Mesenchymal stem cell (in vitro differentiated cells and primary cell): ENCODE measurements at regions not wholly inside any gene's neighbourhood (a gene's known extent, or its start where the extent isn't known, plus 50 kb on each side); places are given as distances from the start of the nearest gene placed in this dataset.
"Not testable (repeated sequence)": the region's sequence is repeated elsewhere in the genome, so short reads cannot be mapped to it uniquely, and the experiment has no call there.

Experiments used
- DNase-seq: peaks from one replicate; pipeline ENCODE4 v3.0.0-alpha.2; 2013
- H2AFZ ChIP-seq: one replicate; pipeline ENCODE4 v1.6.1; 2013; ENCODE audit warnings: low read depth, mild to moderate bottlenecking, control low read depth, inconsistent platforms, low read length, moderate library complexity
- H2AK5ac ChIP-seq: 2 replicates; pipeline ENCODE4 v1.6.1; 2013; ENCODE audit warnings: low read length, moderate library complexity, mild to moderate bottlenecking, inconsistent platforms; ENCODE audit not compliant: severe bottlenecking
- H2BK120ac ChIP-seq: one replicate; pipeline ENCODE4 v1.6.1; 2013; ENCODE audit warnings: low read depth, mild to moderate bottlenecking, inconsistent platforms, low read length, moderate library complexity
- H2BK12ac ChIP-seq, 2 experiments: one replicate each; pipeline ENCODE4 v1.6.1; 2013; ENCODE audit warnings: inconsistent platforms in 2 of 2, low read length in 2 of 2, mild to moderate bottlenecking in 2 of 2, moderate library complexity in 2 of 2, control low read depth in 1 of 2
- H2BK15ac ChIP-seq: one replicate; pipeline ENCODE4 v1.6.1; 2013; ENCODE audit warnings: mild to moderate bottlenecking, low read depth, inconsistent platforms; ENCODE audit not compliant: poor library complexity, severe bottlenecking
- H2BK5ac ChIP-seq: 2 replicates; pipeline ENCODE4 v1.6.1; 2013; ENCODE audit warnings: low read depth, mild to moderate bottlenecking, low read length, control low read depth, inconsistent platforms; ENCODE audit not compliant: poor library complexity, severe bottlenecking
- H3K14ac ChIP-seq, 2 experiments: one replicate each; pipeline ENCODE4 v1.6.1; 2013; ENCODE audit warnings: inconsistent platforms in 2 of 2, low read length in 2 of 2, control low read depth in 1 of 2, mild to moderate bottlenecking in 1 of 2, moderate library complexity in 1 of 2
- H3K18ac ChIP-seq, 2 experiments: one replicate each; pipeline ENCODE4 v1.6.1; 2013; ENCODE audit warnings: inconsistent platforms in 2 of 2, low read length in 2 of 2, control low read depth in 1 of 2, low read depth in 1 of 2, mild to moderate bottlenecking in 1 of 2
- H3K23ac ChIP-seq, 2 experiments: one replicate each; pipeline ENCODE4 v1.6.1; 2013; ENCODE audit warnings: inconsistent platforms in 2 of 2, low read length in 2 of 2, mild to moderate bottlenecking in 2 of 2, moderate library complexity in 2 of 2, control low read depth in 1 of 2
- H3K27ac ChIP-seq: 2 replicates; pipeline ENCODE4 v1.5.1; 2013; ENCODE audit warnings: mild to moderate bottlenecking, moderate library complexity, low read length, control low read depth, inconsistent platforms; ENCODE audit not compliant: poor library complexity, severe bottlenecking
- H3K27me3 ChIP-seq, 2 experiments: 2 replicates each; pipeline versions ENCODE4 v1.6.1 to v1.7.0; 2013; ENCODE audit warnings: low read length in 2 of 2, mild to moderate bottlenecking in 2 of 2, moderate library complexity in 2 of 2, control low read depth in 1 of 2, inconsistent platforms in 1 of 2; ENCODE audit not compliant: control insufficient read depth in 1 of 2, insufficient read depth in 1 of 2
- H3K36me3 ChIP-seq, 2 experiments: 2 replicates each; pipeline versions ENCODE4 v1.6.1 to v1.7.0; 2013; ENCODE audit warnings: low read length in 2 of 2, control low read depth in 1 of 2, inconsistent platforms in 1 of 2, low read depth in 1 of 2, mild to moderate bottlenecking in 1 of 2; ENCODE audit not compliant: insufficient read depth in 2 of 2, control insufficient read depth in 1 of 2
- H3K4ac ChIP-seq, 2 experiments: one replicate each; pipeline ENCODE4 v1.6.1; 2013; ENCODE audit warnings: inconsistent platforms in 2 of 2, low read length in 2 of 2, mild to moderate bottlenecking in 2 of 2, moderate library complexity in 2 of 2, control low read depth in 1 of 2, low read depth in 1 of 2
- H3K4me1 ChIP-seq: 2 replicates; pipeline ENCODE4 v1.6.1; 2013; ENCODE audit warnings: low read depth, low read length, control low read depth; ENCODE audit not compliant: control insufficient read depth, insufficient read depth
- H3K4me2 ChIP-seq: 2 replicates; pipeline ENCODE4 v1.6.1; 2013; ENCODE audit warnings: low read length, mild to moderate bottlenecking, inconsistent platforms; ENCODE audit not compliant: poor library complexity, severe bottlenecking
- H3K4me3 ChIP-seq, 2 experiments: 2 replicates each; pipeline versions ENCODE4 v1.5.1 to v1.7.0; 2013; ENCODE audit warnings: low read length in 2 of 2, mild to moderate bottlenecking in 2 of 2, control low read depth in 1 of 2, low read depth in 1 of 2; ENCODE audit not compliant: insufficient read depth in 1 of 2
- H3K79me1 ChIP-seq: replicated peaks from 2 replicates; pipeline ENCODE4 v1.6.1; 2013; ENCODE audit warnings: mild to moderate bottlenecking, control low read depth, low read length, inconsistent platforms; ENCODE audit not compliant: poor library complexity, severe bottlenecking
- H3K9ac ChIP-seq: 2 replicates; pipeline ENCODE4 v1.7.0; 2013; ENCODE audit warnings: mild to moderate bottlenecking, low read length, moderate library complexity
- H3K9me3 ChIP-seq: 2 replicates; pipeline ENCODE4 v1.7.0; 2013; ENCODE audit warnings: mild to moderate bottlenecking, low read length; ENCODE audit not compliant: control insufficient read depth
- H4K8ac ChIP-seq: one replicate; pipeline ENCODE4 v1.6.1; 2013; ENCODE audit warnings: inconsistent platforms, mild to moderate bottlenecking, low read length, moderate library complexity
- H4K91ac ChIP-seq: one replicate; pipeline ENCODE4 v1.6.1; 2013; ENCODE audit warnings: mild to moderate bottlenecking, low read length, inconsistent platforms
- WGBS: methylation state at CpG from one replicate; pipeline ENCODE4 v1.1.7; 2013; ENCODE audit warnings: mixed read lengths; 5-methylcytosine and 5-hydroxymethylcytosine counted together

DNA sequence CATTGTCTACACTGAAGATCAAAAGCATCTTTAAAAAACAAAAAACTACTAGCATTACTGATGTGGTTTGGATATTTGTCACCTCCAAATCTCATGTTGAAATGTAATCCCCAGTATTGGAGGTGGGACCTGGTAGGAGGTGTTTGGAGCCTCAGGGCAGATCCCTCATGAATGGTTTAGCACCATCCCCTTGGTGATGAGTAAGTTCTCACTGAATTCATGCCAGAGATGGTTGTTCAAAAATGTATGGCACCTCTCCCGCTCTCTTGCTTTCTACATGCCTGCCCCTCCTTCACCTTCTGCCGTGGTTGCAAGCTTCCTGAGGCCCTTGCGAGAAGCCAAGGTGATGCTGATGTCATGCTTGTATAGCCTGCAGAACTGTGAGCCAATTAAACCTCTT lies 136.6 kb upstream of the FHIT start:
- Histone ChIP-seq H3K9me3 (no peaks in the 10 kb centered on the region), H2BK12ac (no peak overlapping the region), H4K91ac (no peak overlapping the region), H2AFZ (no peak overlapping the region), H3K18ac (no peak overlapping the region), H2BK120ac (no peak overlapping the region), H3K27me3 (no peaks in the 10 kb centered on the region), H3K4me3 (no peak overlapping the region), H3K14ac (no peak overlapping the region), H3K23ac (no peak overlapping the region), H2AK5ac (no peak overlapping the region), H3K4me2 (no peak overlapping the region), H3K27ac (no peak overlapping the region), H4K8ac (no peak overlapping the region), H3K9ac (no peak overlapping the region), H2BK15ac (no peak overlapping the region), H3K79me1 (no peaks in the 10 kb centered on the region), H3K4me1 (no peaks in the 10 kb centered on the region), H3K4ac (no peak overlapping the region), H3K36me3 (no peaks in the 10 kb centered on the region), H2BK5ac (no peak overlapping the region)
- no peak for DNase-seq
- WGBS = 72% methylated on average over 3 of the region's 3 CpGs

DNA sequence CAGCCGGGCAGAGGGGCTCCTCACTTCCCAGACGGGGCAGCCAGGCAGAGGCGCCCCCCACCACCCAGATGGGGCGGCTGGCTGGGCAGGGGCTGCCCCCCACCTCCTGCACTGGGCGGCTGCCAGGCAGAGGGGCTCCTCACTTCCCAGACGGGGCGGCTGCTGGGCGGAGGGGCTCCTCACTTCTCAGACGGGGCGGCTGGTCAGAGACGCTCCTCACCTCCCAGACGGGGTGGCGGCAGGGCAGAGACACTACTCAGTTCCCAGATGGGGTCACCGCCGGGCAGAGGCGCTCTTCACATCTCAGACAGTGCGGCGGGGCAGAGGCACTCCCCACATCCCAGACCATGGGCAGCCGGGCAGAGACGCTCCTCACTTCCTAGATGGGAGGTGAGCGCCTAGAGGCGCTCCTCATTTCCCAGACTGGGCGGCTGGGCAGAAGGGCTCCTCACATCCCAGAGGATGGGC lies 142.3 kb upstream of the FHIT start:
- not testable (repeated sequence) for H3K9me3 ChIP-seq, H4K91ac ChIP-seq, H3K27ac ChIP-seq, H4K8ac ChIP-seq, H2AK5ac ChIP-seq, H3K4ac ChIP-seq, H2AFZ ChIP-seq, DNase-seq, H2BK12ac ChIP-seq, H2BK15ac ChIP-seq, H3K9ac ChIP-seq, H3K18ac ChIP-seq, H2BK120ac ChIP-seq, H2BK5ac ChIP-seq, H3K79me1 ChIP-seq, H3K23ac ChIP-seq, H3K4me2 ChIP-seq, H3K4me3 ChIP-seq, H3K36me3 ChIP-seq, H3K14ac ChIP-seq, H3K4me1 ChIP-seq, H3K27me3 ChIP-seq
- WGBS = 96% methylated on average over 17 of the region's 23 CpGs

DNA sequence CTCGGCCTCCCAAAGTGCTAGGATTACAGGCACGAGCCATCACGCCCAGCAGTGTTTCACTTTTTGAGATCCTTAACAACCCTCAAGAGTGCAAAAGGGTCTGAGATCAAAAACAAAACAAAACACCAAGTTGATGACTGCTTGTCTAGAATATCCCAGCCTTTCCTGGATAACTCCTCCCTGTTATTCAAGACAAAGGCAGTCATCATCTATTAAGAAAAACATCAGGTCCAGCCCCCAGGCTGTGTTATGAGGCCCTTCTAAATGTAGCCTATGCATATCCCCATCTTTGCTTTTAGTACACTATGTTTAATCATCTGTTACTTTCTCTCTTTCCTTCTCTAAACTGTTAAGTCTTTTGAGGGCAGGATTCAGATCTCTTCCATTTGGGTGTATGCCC lies 150.1 kb upstream of the FHIT start:
- no peak overlapping the region for H2BK5ac ChIP-seq
- no peak overlapping the region for H4K8ac ChIP-seq
- H3K9ac ChIP-seq = no peak overlapping the region
- no peak overlapping the region for H3K18ac ChIP-seq
- no peak overlapping the region for H3K4me2 ChIP-seq
- H4K91ac ChIP-seq = no peak overlapping the region
- no peak overlapping the region for H3K23ac ChIP-seq
- no peak overlapping the region for H2BK12ac ChIP-seq
- no peak overlapping the region for H3K4me3 ChIP-seq
- 65% methylated on average over 3 of the region's 3 CpGs for WGBS
- no peak for DNase-seq
- H3K27me3 ChIP-seq = no peaks in the 10 kb centered on the region
- no peak overlapping the region for H3K4ac ChIP-seq
- H3K4me1 ChIP-seq = no peaks in the 10 kb centered on the region
- H3K14ac ChIP-seq = no peak overlapping the region
- no peak overlapping the region for H2AFZ ChIP-seq
- no peak overlapping the region for H3K27ac ChIP-seq
- no peaks in the 10 kb centered on the region for H3K9me3 ChIP-seq
- H3K36me3 ChIP-seq = no peaks in the 10 kb centered on the region
- no peak overlapping the region for H2BK120ac ChIP-seq
- H3K79me1 ChIP-seq = no peaks in the 10 kb centered on the region
- H2BK15ac ChIP-seq = no peak overlapping the region
- no peak overlapping the region for H2AK5ac ChIP-seq

- H3K9ac ChIP-seq = no peak overlapping the region
- H3K9me3 ChIP-seq = no peaks in the 10 kb centered on the region
- H3K27me3 ChIP-seq = peaks cover 0 to 4% of the 10 kb centered on the region in 2 experiments
- H3K23ac ChIP-seq = no peak overlapping the region
- no peak overlapping the region for H3K27ac ChIP-seq
- no peak overlapping the region for H4K91ac ChIP-seq
- H3K36me3 ChIP-seq = no peaks in the 10 kb centered on the region
- no peak overlapping the region for H2BK5ac ChIP-seq
- H3K4me3 ChIP-seq = no peak overlapping the region
- no peak overlapping the region for H2AFZ ChIP-seq
- no peak overlapping the region for H3K14ac ChIP-seq
- H3K4ac ChIP-seq = no peak overlapping the region
- 78% methylated on average over 1 of the region's 1 CpG for WGBS
- H2AK5ac ChIP-seq = no peak overlapping the region
- no peak overlapping the region for H2BK120ac ChIP-seq
- H3K18ac ChIP-seq = no peak overlapping the region
- H3K4me2 ChIP-seq = no peak overlapping the region
- no peak overlapping the region for H4K8ac ChIP-seq
- H3K4me1 ChIP-seq = no peaks in the 10 kb centered on the region
- no peak for DNase-seq
- no peaks in the 10 kb centered on the region for H3K79me1 ChIP-seq
- no peak overlapping the region for H2BK15ac ChIP-seq
- no peak overlapping the region for H2BK12ac ChIP-seq
Measured at GRCh38 chr3:61407397-61407796, 154.0 kb upstream of the PTPRG start.
